Upper lobe of left lung (tissue), 6 donors: ENCODE measurements at regions not wholly inside any gene's neighbourhood (a gene's known extent, or its start where the extent isn't known, plus 50 kb on each side); places are given as distances from the start of the nearest gene placed in this dataset.
"Not testable (repeated sequence)": the region's sequence is repeated elsewhere in the genome, so short reads cannot be mapped to it uniquely, and the experiment has no call there.

Experiments used
- ATAC-seq, 2 donors: fragments of 200-7000 bp; cut with Tn5 transposase; one replicate each; pipeline ENCODE4 v1.9.1; 2022; ENCODE audit warnings: mild to moderate bottlenecking in 2 of 2, moderate library complexity in 2 of 2; ENCODE audit not compliant: low FRiP score in 2 of 2
- DNase-seq, 2 donors: peaks; one replicate each; pipeline ENCODE4 v3.0.0-alpha.2; 2019 to 2020
- H3K27ac ChIP-seq, 4 donors: fragments of 200-600 bp; sonication (generic); one replicate each; pipeline ENCODE4 v1.5.1; 2016 to 2019
- H3K27me3 ChIP-seq, 4 donors: fragments of 200-600 bp; sonication (generic); one replicate each; pipeline ENCODE4 v1.5.1; 2017 to 2019
- H3K36me3 ChIP-seq, 4 donors: fragments of 200-600 bp; sonication (generic); one replicate each; pipeline ENCODE4 v1.5.1; 2016 to 2019
- H3K4me1 ChIP-seq, 4 donors: fragments of 200-600 bp; sonication (generic); one replicate each; pipeline ENCODE4 v1.5.1; 2018 to 2019
- H3K4me3 ChIP-seq, 4 donors: fragments of 200-600 bp; sonication (generic); one replicate each; pipeline ENCODE4 v1.5.1; 2017 to 2019; ENCODE audit warnings: mild to moderate bottlenecking in 2 of 4, moderate library complexity in 1 of 4
- H3K9me3 ChIP-seq, 4 donors: fragments of 200-600 bp; sonication (generic); one replicate each; pipeline ENCODE4 v1.5.1; 2018 to 2019
- EP300 ChIP-seq, 4 donors: sonication (generic); formaldehyde crosslinking; IDR thresholded peaks; one replicate each; pipeline ENCODE4 v1.5.1; 2017; ENCODE audit warnings: antibody characterized with exemption in 4 of 4, control low read depth in 2 of 4
- POLR2A ChIP-seq, 4 donors: fragments of 450-650 bp; IDR thresholded peaks; one replicate each; pipeline ENCODE4 v1.5.1; 2016 to 2017; ENCODE audit warnings: antibody characterized with exemption in 4 of 4, mild to moderate bottlenecking in 2 of 4
- POLR2AphosphoS5 ChIP-seq, 2 donors: sonication (generic); formaldehyde crosslinking; IDR thresholded peaks; one replicate each; pipeline ENCODE4 v1.5.1; 2017; ENCODE audit warnings: antibody characterized with exemption in 2 of 2
- WGBS, 2 donors: methylation state at CpG; one replicate each; pipeline ENCODE4 v1.1.5; 2017 to 2018; 5-methylcytosine and 5-hydroxymethylcytosine counted together
- TF ChIP-seq, protein P1 (sequence below), 6 experiments: fragments of 450-650 bp in 4 of 6; fragments of 200-600 bp in 2 of 6; sonication (generic) in 2 of 6; IDR thresholded peaks; one replicate each; pipeline ENCODE4 v1.5.1; 2016 to 2019; ENCODE audit warnings: antibody characterized with exemption in 6 of 6
- donor health status: DM: no; HTN: no; CAD: no; lungs with moderate emphysema.
- donor health status: DM: no; HTN: yes; CAD: no; lungs with severe emphysema.

DNA sequence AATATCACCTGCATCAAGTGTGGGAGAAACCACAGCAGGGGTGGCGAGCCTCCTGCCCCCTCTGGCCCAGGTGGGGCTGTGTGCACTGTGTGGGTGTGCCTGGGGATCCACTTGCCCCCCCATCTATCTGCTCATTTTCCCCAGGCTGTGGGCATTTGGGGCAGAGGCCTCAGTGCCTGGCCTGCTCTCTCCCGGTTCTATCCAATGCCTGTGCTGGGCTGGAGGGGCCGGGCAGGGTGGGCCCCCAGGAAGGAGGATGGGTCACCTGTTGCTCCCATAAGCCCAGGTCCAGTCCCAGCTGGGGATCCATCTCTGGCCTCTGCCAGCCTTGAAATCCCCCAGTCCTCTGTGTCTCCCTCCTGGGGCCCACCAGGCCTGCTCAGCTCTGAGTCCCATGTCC lies 105.6 kb downstream of the TMEM121 start:
- H3K9me3 ChIP-seq = peaks cover 0 to 6% (median 0%) of the 10 kb centered on the region in 4 donors
- H3K4me1 ChIP-seq = no peaks in the 10 kb centered on the region
- TF ChIP-seq, protein P1, sequence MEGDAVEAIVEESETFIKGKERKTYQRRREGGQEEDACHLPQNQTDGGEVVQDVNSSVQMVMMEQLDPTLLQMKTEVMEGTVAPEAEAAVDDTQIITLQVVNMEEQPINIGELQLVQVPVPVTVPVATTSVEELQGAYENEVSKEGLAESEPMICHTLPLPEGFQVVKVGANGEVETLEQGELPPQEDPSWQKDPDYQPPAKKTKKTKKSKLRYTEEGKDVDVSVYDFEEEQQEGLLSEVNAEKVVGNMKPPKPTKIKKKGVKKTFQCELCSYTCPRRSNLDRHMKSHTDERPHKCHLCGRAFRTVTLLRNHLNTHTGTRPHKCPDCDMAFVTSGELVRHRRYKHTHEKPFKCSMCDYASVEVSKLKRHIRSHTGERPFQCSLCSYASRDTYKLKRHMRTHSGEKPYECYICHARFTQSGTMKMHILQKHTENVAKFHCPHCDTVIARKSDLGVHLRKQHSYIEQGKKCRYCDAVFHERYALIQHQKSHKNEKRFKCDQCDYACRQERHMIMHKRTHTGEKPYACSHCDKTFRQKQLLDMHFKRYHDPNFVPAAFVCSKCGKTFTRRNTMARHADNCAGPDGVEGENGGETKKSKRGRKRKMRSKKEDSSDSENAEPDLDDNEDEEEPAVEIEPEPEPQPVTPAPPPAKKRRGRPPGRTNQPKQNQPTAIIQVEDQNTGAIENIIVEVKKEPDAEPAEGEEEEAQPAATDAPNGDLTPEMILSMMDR (IDR thresholded peaks at IDR 0.05) = no peak
- TF ChIP-seq POLR2A (IDR thresholded peaks at IDR 0.05) (no peak), EP300 (IDR thresholded peaks at IDR 0.05) (no peak), POLR2AphosphoS5 (IDR thresholded peaks at IDR 0.05) (no peak)
- ATAC-seq = no peak
- H3K36me3 ChIP-seq = no peaks in the 10 kb centered on the region
- peak in 1 of 2 donors; percentile 70 for DNase-seq
- H3K27me3 ChIP-seq = no peaks in the 10 kb centered on the region
- no peak overlapping the region for H3K4me3 ChIP-seq
- no peak overlapping the region for H3K27ac ChIP-seq
- WGBS, 2 donors = 84 to 85% methylated on average over 3 of the region's 3 CpGs

DNA sequence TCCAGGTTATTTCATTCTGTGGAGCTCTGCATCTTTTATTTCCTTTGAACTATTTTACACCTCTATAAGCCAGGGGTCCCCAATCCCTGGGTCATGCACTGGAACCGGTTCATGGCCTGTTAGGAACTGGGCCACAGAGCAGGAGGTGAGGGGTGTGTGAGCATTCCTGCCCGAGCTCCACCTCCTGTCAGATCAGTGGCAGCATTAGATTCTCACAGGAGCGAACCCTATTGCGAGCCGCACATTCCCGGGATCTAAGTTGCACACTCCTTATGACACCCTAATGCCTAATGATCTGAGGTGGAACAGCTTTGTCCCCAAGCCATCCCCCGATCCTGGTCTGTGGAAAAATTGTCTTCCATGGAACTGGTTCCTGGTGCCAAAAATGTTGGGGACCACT lies 107.2 kb downstream of the TMEM121 start:
- H3K4me1 ChIP-seq, H3K27me3 ChIP-seq, H3K36me3 ChIP-seq, ATAC-seq, H3K9me3 ChIP-seq, H3K27ac ChIP-seq, H3K4me3 ChIP-seq, DNase-seq: not testable (repeated sequence)
- WGBS, 2 donors = 72 to 76% methylated on average over 7 of the region's 7 CpGs

DNA sequence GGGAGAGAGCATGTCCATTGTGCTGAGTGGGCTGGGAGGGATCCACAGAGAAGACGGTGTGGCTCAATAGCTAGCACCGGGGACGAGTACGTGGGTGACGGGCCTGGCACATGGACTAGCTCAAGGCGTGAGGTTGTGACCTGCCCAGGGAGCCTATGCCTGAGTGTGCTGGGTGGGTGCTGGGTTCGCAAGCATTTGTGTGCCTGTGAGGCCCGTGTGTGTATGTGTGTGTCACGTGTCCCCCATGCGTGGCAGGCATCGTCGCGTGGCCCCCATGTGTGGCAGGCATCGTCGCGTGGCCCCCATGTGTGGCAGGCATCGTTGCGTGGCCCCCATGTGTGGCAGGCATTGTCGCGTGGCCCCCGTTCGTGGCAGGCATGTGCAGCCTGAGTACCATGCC lies 109.2 kb downstream of the TMEM121 start:
- peak in 1 of 2 donors; percentile 28 for ATAC-seq
- no peak for TF ChIP-seq POLR2AphosphoS5 (IDR thresholded peaks at IDR 0.05)
- no peak overlapping the region for H3K4me3 ChIP-seq
- H3K36me3 ChIP-seq = no peaks in the 10 kb centered on the region
- no peak overlapping the region for H3K27ac ChIP-seq
- WGBS, 2 donors = 90% methylated on average over 13 of the region's 22 CpGs; no CpG with 5 or more reads in 1 of the 2 donors
- H3K9me3 ChIP-seq = peaks cover 0 to 6% (median 0%) of the 10 kb centered on the region in 4 donors
- no peaks in the 10 kb centered on the region for H3K4me1 ChIP-seq
- H3K27me3 ChIP-seq = no peaks in the 10 kb centered on the region
- peak in 1 of 2 donors; percentile 24 for DNase-seq

DNA sequence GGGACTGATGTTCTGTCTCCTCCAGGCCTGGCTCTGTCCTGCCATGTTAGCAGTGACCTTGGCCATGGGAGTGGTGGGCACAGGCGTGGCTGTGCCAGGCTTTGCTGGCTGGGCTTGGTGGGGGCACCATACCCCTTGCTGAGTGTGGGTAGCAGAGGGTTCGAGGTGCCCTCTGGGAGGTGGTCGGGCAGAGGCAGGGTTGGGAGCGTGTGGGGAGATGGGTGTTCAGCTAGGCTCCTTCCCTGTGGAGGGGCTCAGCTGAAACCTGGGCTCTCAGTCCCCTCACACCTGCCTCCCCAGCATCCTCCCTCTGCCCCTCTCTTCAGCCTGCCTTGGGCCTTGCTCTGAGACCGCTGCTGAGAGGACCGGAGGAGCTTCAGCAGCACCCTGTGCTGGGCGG lies 109.6 kb downstream of the TMEM121 start:
- H3K27me3 ChIP-seq, H3K4me3 ChIP-seq, H3K9me3 ChIP-seq, H3K4me1 ChIP-seq, H3K27ac ChIP-seq, H3K36me3 ChIP-seq: not testable (repeated sequence)
- peak in 1 of 2 donors; percentile 37 for DNase-seq
- peak in 1 of 2 donors; percentile 72 for ATAC-seq
- WGBS, 2 donors = no CpG with 5 or more reads among the region's 7 CpGs

DNA sequence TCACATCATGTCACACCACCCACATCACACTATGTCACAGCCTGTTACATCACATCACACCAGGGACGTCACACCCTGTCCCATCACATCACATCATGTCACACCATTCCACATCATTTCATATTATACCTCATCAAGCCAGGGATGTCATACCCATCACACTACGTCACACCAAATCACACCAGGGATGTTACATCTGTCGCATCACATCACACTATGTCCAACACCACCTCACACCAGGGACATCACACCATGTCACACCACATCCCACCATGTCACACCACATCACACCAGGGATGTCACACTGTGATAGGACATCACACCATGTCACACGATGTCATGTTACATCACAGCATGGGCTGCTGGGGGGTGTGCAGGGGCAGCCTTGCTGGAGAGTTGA lies 110.6 kb downstream of the TMEM121 start:
- DNase-seq (no peak), ATAC-seq (peak in 1 of 2 donors; percentile 44)
- Histone ChIP-seq H3K27ac (no peak overlapping the region), H3K36me3 (no peaks in the 10 kb centered on the region), H3K9me3 (peaks cover 0 to 5% (median 0%) of the 10 kb centered on the region in 4 donors), H3K27me3 (no peaks in the 10 kb centered on the region), H3K4me1 (no peaks in the 10 kb centered on the region), H3K4me3 (no peak overlapping the region)
- no peak for TF ChIP-seq EP300 (IDR thresholded peaks at IDR 0.05)
- TF ChIP-seq POLR2A (IDR thresholded peaks at IDR 0.05) = no peak
- TF ChIP-seq POLR2AphosphoS5 (IDR thresholded peaks at IDR 0.05) = no peak
- TF ChIP-seq, protein P1 (IDR thresholded peaks at IDR 0.05) = no peak
- 100% methylated on average over 3 of the region's 4 CpGs; no CpG with 5 or more reads in 1 of the 2 donors for WGBS, 2 donors

DNA sequence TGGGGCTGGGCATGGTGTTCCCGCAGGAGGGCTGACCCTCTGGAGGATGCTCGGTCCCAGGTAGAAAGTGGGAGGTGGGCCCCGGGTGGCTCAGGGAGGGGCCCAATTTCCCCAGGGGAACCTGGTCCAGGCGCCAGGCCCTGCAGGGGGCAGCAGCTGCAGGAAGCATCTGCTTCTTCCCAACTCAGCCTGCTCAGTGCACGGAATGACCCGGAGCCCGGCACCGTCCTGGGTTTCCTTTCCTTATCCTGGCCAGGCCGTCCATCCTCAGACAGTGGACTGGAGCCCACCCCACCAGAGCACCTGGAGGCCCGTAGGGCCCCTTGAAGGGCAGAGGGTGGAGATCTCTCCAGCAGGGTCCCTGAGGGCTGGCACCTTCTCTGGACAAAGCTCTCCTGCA lies 111.0 kb downstream of the TMEM121 start:
- H3K4me1 ChIP-seq, H3K36me3 ChIP-seq, H3K4me3 ChIP-seq, H3K27me3 ChIP-seq, H3K27ac ChIP-seq, H3K9me3 ChIP-seq: not testable (repeated sequence)
- ATAC-seq (peak; percentile 38 to 53), DNase-seq (peak in 1 of 2 donors; percentile 50)
- 77 to 83% methylated on average over 2 to 8 of the region's 10 CpGs for WGBS, 2 donors

DNA sequence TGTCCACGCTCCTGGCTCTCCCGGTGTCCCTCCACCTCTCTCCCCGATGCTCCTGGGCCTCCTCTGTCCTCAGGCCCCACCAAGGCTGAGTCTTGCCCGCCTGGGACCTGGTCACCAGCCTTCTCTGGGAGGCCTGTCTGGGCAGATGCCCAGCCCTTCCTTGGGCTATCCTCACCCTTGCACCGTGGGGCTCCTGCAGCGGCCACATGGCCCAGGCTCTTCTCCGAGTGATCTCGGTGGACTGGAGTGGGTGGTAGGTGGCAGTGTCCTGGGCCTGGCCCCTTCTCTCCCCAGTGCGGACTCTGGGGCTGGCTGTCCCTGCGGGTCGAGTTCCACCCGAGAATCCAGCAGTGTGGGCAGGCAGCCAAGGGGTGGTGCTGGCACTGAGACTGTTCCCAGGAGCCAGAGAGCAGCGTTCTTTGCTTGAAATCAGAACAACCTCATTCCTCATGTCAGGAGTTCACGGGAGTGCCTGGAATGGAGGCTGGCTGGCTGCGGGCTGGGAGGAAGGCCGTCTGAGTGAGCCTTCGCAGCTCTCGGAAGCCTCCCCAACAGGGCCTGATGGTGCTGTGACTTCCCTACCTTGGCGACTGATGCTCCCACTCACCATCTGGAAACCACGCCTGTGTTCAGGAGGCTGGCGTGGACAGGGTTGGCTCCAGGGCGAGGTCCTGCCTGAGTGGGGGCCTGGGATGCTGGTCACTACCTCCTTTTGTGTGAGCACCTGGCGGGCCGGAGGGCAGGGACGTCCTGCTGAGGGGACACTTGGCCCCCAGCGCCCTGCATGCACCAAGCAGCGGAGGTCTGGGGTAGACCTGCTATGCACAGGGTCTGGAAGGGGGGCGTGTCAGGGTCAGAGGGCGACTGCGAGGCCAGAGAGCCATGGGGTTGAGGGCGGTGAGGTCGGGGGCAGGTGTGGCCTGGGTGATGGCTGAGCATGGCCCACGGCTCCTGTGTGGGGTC lies 113.9 kb downstream of the TMEM121 start:
- not testable (repeated sequence) for H3K36me3 ChIP-seq, H3K4me3 ChIP-seq, ATAC-seq, H3K27me3 ChIP-seq, H3K27ac ChIP-seq, H3K9me3 ChIP-seq, H3K4me1 ChIP-seq
- DNase-seq = peak; percentile 14 to 67
- 83 to 100% methylated on average over 1 to 16 of the region's 33 CpGs for WGBS, 2 donors
